Endodermal cell (in vitro differentiated cells): ENCODE measurements at regions not wholly inside any gene's neighbourhood (a gene's known extent, or its start where the extent isn't known, plus 50 kb on each side); places are given as distances from the start of the nearest gene placed in this dataset.

ENCODE experiments used
- DNase-seq: peaks from one replicate; pipeline ENCODE4 v3.0.0-alpha.2; 2017
- H3K27ac ChIP-seq: 2 replicates; pipeline ENCODE4 v1.5.1; 2013; ENCODE audit warnings: mild to moderate bottlenecking, low read depth, low read length, moderate library complexity
- H3K27me3 ChIP-seq: 2 replicates; pipeline ENCODE4 v1.6.1; 2013; ENCODE audit warnings: mild to moderate bottlenecking, low read length, moderate library complexity; ENCODE audit not compliant: insufficient read depth, control insufficient read depth, poor library complexity, severe bottlenecking
- H3K36me3 ChIP-seq: 2 replicates; pipeline ENCODE4 v1.7.0; 2013; ENCODE audit warnings: mild to moderate bottlenecking, low read length, moderate library complexity; ENCODE audit not compliant: control insufficient read depth, insufficient read depth
- H3K4me1 ChIP-seq: one replicate; pipeline ENCODE4 v1.7.0; 2013; ENCODE audit warnings: low read length; ENCODE audit not compliant: control insufficient read depth, insufficient read depth
- H3K4me3 ChIP-seq: 2 replicates; pipeline ENCODE4 v1.5.1; 2013; ENCODE audit warnings: mild to moderate bottlenecking, low read length, moderate library complexity
- H3K9ac ChIP-seq: 2 replicates; pipeline ENCODE4 v1.6.1; 2013; ENCODE audit warnings: mild to moderate bottlenecking, low read length, moderate library complexity; ENCODE audit not compliant: poor library complexity, severe bottlenecking; ENCODE audit errors: extremely low read depth
- H3K9me3 ChIP-seq: 2 replicates; pipeline ENCODE4 v1.6.1; 2013; ENCODE audit warnings: mild to moderate bottlenecking, low read length, moderate library complexity; ENCODE audit not compliant: control insufficient read depth
- H3K27ac Mint-ChIP-seq: 2 replicates; pipeline ENCODE4 v1.8.0; 2020; ENCODE audit warnings: mixed read lengths
- H3K27me3 Mint-ChIP-seq: 2 replicates; pipeline ENCODE4 v1.8.0; 2021; ENCODE audit warnings: mild to moderate bottlenecking, mixed read lengths; ENCODE audit not compliant: insufficient read depth
- H3K36me3 Mint-ChIP-seq: 2 replicates; pipeline ENCODE4 v1.8.0; 2020; ENCODE audit warnings: low read depth, mixed read lengths
- H3K4me1 Mint-ChIP-seq: 2 replicates; pipeline ENCODE4 v1.8.0; 2020; ENCODE audit warnings: mixed read lengths
- H3K4me3 Mint-ChIP-seq: 2 replicates; pipeline ENCODE4 v1.8.0; 2020; ENCODE audit warnings: mild to moderate bottlenecking, moderate library complexity, mixed read lengths
- H3K9me3 Mint-ChIP-seq: 2 replicates; pipeline ENCODE4 v1.8.0; 2020; ENCODE audit warnings: mild to moderate bottlenecking, mixed read lengths
- WGBS, 2 experiments: methylation state at CpG; one replicate each; pipeline versions ENCODE4 v1.1.5 to v1.1.7; 2013; ENCODE audit warnings: missing lambda C conversion rate in 2 of 2, mixed read lengths in 1 of 2; ENCODE audit not compliant: insufficient coverage in 1 of 2, insufficient read length in 1 of 2; 5-methylcytosine and 5-hydroxymethylcytosine counted together
- TF ChIP-seq, protein P1 (sequence below): fragments of 200-600 bp; sonication (generic); conservative IDR thresholded peaks from 2 replicates; pipeline ENCODE4 v1.5.0; 2021; ENCODE audit warnings: antibody characterized with exemption, mild to moderate bottlenecking

DNA sequence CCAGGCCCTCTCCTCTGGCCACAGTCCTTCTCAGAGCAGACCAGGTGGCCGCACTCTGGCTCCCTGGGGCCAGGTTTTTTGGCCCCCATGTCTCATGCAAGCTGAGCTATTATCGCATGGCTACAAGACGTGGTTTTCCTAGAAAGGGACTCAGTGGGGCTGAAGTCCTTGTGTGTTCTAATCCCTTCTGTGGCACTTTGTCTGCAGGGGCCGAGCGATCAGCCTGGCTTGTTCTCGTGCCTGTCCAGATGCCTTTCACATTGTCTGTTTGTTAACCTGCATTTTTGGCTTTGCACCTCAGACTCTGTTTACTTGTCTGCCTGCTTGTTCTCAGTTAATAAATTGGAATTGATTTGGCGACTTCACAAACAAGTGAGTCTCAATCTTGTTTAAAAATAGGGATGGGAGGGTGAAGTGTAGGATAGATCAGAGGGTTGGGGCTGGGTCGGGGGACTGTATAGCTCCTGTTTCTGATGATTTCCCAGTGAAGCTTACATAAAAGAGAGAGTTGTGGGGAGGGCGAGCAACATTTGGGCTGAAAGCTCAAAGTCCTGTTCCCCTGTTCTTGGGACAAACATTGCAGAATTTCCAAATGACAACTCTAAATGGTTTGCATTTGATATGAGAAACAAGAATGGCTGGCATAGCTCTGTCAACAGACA is 440.4 kb downstream of the COG6 start:
- peaks cover 11% of the 10 kb centered on the region for H3K4me1 Mint-ChIP-seq
- no peaks in the 10 kb centered on the region for H3K36me3 Mint-ChIP-seq
- no peaks in the 10 kb centered on the region for H3K27me3 Mint-ChIP-seq
- 77 to 88% methylated on average over 8 to 9 of the region's 9 CpGs for WGBS, 2 experiments
- no peak for DNase-seq
- no peak overlapping the region for H3K27ac Mint-ChIP-seq
- no peak overlapping the region for H3K27ac ChIP-seq
- peaks cover 20% of the 10 kb centered on the region for H3K9me3 Mint-ChIP-seq
- H3K36me3 ChIP-seq: no peaks in the 10 kb centered on the region
- peaks cover 14% of the 10 kb centered on the region for H3K9me3 ChIP-seq
- no peak overlapping the region for H3K9ac ChIP-seq
- H3K4me3 ChIP-seq: no peak overlapping the region
- no peaks in the 10 kb centered on the region for H3K27me3 ChIP-seq
- H3K4me1 ChIP-seq: no peaks in the 10 kb centered on the region
- TF ChIP-seq, protein P1, sequence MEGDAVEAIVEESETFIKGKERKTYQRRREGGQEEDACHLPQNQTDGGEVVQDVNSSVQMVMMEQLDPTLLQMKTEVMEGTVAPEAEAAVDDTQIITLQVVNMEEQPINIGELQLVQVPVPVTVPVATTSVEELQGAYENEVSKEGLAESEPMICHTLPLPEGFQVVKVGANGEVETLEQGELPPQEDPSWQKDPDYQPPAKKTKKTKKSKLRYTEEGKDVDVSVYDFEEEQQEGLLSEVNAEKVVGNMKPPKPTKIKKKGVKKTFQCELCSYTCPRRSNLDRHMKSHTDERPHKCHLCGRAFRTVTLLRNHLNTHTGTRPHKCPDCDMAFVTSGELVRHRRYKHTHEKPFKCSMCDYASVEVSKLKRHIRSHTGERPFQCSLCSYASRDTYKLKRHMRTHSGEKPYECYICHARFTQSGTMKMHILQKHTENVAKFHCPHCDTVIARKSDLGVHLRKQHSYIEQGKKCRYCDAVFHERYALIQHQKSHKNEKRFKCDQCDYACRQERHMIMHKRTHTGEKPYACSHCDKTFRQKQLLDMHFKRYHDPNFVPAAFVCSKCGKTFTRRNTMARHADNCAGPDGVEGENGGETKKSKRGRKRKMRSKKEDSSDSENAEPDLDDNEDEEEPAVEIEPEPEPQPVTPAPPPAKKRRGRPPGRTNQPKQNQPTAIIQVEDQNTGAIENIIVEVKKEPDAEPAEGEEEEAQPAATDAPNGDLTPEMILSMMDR: no peak
- no peak overlapping the region for H3K4me3 Mint-ChIP-seq

DNA sequence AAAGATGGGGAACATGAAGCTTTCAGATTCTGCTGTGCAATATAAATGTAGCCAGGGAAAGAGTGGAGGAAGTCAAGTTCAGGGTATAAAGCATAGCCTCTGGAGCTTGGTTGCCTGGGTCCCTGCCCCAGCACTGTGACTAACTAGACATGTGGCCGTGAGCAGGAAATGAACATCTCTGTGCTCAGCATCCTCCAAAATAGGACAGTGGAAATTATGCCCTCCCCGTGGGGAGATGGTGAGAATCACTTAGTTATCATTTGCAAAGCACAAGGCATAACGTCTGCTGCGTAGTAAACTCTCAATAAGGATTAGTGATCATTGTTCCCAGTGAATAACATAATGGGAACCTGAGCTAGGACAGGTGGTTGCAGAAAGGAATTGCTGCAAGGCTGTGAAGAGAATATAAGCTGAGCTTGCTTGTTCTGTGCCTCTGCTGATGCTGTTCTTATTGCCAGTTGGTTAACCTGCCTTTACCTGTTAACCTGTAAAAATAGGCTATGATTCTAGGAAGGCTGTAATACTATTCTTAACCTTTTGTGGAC is 441.0 kb downstream of the COG6 start:
- TF ChIP-seq, protein P1: no peak
- peaks cover 11% of the 10 kb centered on the region for H3K4me1 Mint-ChIP-seq
- WGBS, 2 experiments: 78 to 85% methylated on average over 4 of the region's 4 CpGs
- no peaks in the 10 kb centered on the region for H3K27me3 Mint-ChIP-seq
- no peak overlapping the region for H3K27ac Mint-ChIP-seq
- Histone ChIP-seq H3K36me3 (no peaks in the 10 kb centered on the region), H3K4me3 (no peak overlapping the region), H3K4me1 (no peaks in the 10 kb centered on the region), H3K9me3 (peaks cover 14% of the 10 kb centered on the region), H3K27ac (no peak overlapping the region), H3K27me3 (no peaks in the 10 kb centered on the region), H3K9ac (no peak overlapping the region)
- H3K36me3 Mint-ChIP-seq: no peaks in the 10 kb centered on the region
- H3K9me3 Mint-ChIP-seq: peaks cover 22% of the 10 kb centered on the region
- no peak for DNase-seq
- no peak overlapping the region for H3K4me3 Mint-ChIP-seq

DNA sequence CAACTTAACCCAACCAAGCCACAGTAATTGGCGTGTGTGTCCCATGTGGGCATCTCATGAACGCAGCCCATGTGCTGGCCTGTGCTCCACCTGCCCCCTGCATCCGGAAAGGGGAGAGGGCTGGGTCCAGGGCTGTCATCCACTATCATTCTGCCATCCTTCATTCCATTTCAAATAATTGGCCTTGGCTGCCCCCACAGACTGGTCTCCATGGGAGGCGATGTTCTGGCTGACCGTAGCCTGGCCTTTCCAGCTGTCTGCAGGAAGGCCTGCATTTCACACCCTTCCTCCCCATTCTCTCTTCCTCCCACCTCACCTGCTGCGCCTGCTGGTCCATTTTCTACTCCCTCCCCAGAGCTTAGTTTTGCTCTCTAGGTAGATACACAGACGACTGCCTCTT is 442.8 kb downstream of the COG6 start:
- no peak for DNase-seq
- no peaks in the 10 kb centered on the region for H3K4me1 ChIP-seq
- H3K27ac ChIP-seq: no peak overlapping the region
- no peaks in the 10 kb centered on the region for H3K27me3 ChIP-seq
- H3K27me3 Mint-ChIP-seq: no peaks in the 10 kb centered on the region
- WGBS, 2 experiments: 95 to 96% methylated on average over 6 to 7 of the region's 7 CpGs
- H3K36me3 ChIP-seq: no peaks in the 10 kb centered on the region
- TF ChIP-seq, protein P1: no peak
- no peak overlapping the region for H3K9ac ChIP-seq
- peaks cover 22% of the 10 kb centered on the region for H3K9me3 Mint-ChIP-seq
- H3K4me3 Mint-ChIP-seq: no peak overlapping the region
- H3K36me3 Mint-ChIP-seq: no peaks in the 10 kb centered on the region
- peaks cover 14% of the 10 kb centered on the region for H3K9me3 ChIP-seq
- H3K27ac Mint-ChIP-seq: no peak overlapping the region
- no peak overlapping the region for H3K4me3 ChIP-seq
- H3K4me1 Mint-ChIP-seq: peaks cover 13% of the 10 kb centered on the region
